Ovary (tissue), 3 donors: ENCODE measurements at regions not wholly inside any gene's neighbourhood (a gene's known extent, or its start where the extent isn't known, plus 50 kb on each side); places are given as distances from the start of the nearest gene placed in this dataset.

Experiments used
- EP300 ChIP-seq: sonication (generic); formaldehyde crosslinking; IDR thresholded peaks from one replicate; pipeline ENCODE4 v1.6.1; 2017; ENCODE audit warnings: antibody characterized with exemption
- POLR2A ChIP-seq: fragments of 450-650 bp; IDR thresholded peaks from one replicate; pipeline ENCODE4 v1.6.1; 2017; ENCODE audit warnings: antibody characterized with exemption, mild to moderate bottlenecking, moderate library complexity
- TF ChIP-seq, protein P1 (sequence below), 3 donors: fragments of 450-650 bp in 2 of 3; fragments of 200-600 bp in 1 of 3; IDR thresholded peaks; one replicate each; pipeline versions ENCODE4 v1.5.1 to v1.8.0; 2016 to 2022; ENCODE audit warnings: antibody characterized with exemption in 3 of 3, mild to moderate bottlenecking in 1 of 3
- donor health status: DM: no; HTN: no; CAD: no.

DNA sequence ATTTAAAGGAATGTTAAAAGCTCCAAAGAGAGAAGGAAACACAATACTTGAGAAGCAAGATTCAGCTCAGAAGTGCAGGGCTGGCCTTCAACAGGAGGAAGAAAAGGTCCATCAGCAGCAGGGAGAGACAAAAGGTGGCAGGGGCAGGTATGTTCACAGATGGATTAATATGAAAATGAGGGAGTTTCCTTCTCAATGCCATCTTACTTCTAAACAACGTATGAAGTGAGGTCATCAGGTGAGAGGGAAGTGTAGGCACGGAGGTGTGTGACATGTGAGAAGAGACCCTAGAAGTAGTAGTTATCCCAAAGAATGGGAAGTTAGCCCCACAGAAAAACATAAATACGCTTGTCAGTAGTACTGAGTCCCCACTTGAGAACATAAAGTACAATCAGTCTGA lies 122.5 kb downstream of the CCER1 start:
- TF ChIP-seq, protein P1, sequence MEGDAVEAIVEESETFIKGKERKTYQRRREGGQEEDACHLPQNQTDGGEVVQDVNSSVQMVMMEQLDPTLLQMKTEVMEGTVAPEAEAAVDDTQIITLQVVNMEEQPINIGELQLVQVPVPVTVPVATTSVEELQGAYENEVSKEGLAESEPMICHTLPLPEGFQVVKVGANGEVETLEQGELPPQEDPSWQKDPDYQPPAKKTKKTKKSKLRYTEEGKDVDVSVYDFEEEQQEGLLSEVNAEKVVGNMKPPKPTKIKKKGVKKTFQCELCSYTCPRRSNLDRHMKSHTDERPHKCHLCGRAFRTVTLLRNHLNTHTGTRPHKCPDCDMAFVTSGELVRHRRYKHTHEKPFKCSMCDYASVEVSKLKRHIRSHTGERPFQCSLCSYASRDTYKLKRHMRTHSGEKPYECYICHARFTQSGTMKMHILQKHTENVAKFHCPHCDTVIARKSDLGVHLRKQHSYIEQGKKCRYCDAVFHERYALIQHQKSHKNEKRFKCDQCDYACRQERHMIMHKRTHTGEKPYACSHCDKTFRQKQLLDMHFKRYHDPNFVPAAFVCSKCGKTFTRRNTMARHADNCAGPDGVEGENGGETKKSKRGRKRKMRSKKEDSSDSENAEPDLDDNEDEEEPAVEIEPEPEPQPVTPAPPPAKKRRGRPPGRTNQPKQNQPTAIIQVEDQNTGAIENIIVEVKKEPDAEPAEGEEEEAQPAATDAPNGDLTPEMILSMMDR (IDR thresholded peaks at IDR 0.05), result no peak
- no peak for TF ChIP-seq POLR2A
- TF ChIP-seq EP300, result no peak
